HuH-7 (cell line): ENCODE measurements at regions not wholly inside any gene's neighbourhood (a gene's known extent, or its start where the extent isn't known, plus 50 kb on each side); places are given as distances from the start of the nearest gene placed in this dataset.
"Not testable (repeated sequence)": the region's sequence is repeated elsewhere in the genome, so short reads cannot be mapped to it uniquely, and the experiment has no call there.

Experiments
- DNase-seq: peaks from one replicate; pipeline ENCODE4 v3.0.0; 2011; ENCODE audit warnings: low spot score

- no peak for DNase-seq
Observed at GRCh38 chr10:125451319-125451718, 231.6 kb downstream of the TEX36 start.

GRCh38 chr10:125450218-125450617 is 232.7 kb downstream of the TEX36 start:
- no peak for DNase-seq

GRCh38 chr10:125449571-125449970 is 233.4 kb downstream of the TEX36 start:
- no peak for DNase-seq

GRCh38 chr10:125448596-125448995 is 234.4 kb downstream of the TEX36 start:
- DNase-seq: peak; percentile 30

- no peak for DNase-seq
Observed at GRCh38 chr10:125444790-125445189, 238.2 kb downstream of the TEX36 start.

- no peak for DNase-seq
Observed at GRCh38 chr10:125442856-125443540, 240.0 kb downstream of the TEX36 start.

- DNase-seq: no peak
Observed at GRCh38 chr10:125441151-125441550, 241.8 kb downstream of the TEX36 start.

- DNase-seq: no peak
Observed at GRCh38 chr10:125431149-125431548, 251.8 kb downstream of the TEX36 start.

- DNase-seq: no peak
Observed at GRCh38 chr10:125428054-125428453, 254.9 kb downstream of the TEX36 start.

- no peak for DNase-seq
Observed at GRCh38 chr10:125424191-125424847, 258.6 kb downstream of the TEX36 start.

- DNase-seq: no peak
Observed at GRCh38 chr10:125423569-125423968, 259.4 kb downstream of the TEX36 start.

- DNase-seq: no peak
Observed at GRCh38 chr10:125419831-125420230, 259.5 kb upstream of the CTBP2 start.

GRCh38 chr10:125419146-125419545 is 258.8 kb upstream of the CTBP2 start:
- no peak for DNase-seq

GRCh38 chr10:125417605-125418004 is 257.2 kb upstream of the CTBP2 start:
- no peak for DNase-seq

- DNase-seq: no peak
Observed at GRCh38 chr10:125415964-125416363, 255.6 kb upstream of the CTBP2 start.

GRCh38 chr10:125415006-125415633 is 254.8 kb upstream of the CTBP2 start:
- DNase-seq: no peak

- no peak for DNase-seq
Observed at GRCh38 chr10:125411724-125412123, 251.4 kb upstream of the CTBP2 start.

- DNase-seq: no peak
Observed at GRCh38 chr10:125409756-125410155, 249.4 kb upstream of the CTBP2 start.

GRCh38 chr10:125407557-125407956 is 247.2 kb upstream of the CTBP2 start:
- DNase-seq: no peak

- DNase-seq: no peak
Observed at GRCh38 chr10:125407000-125407502, 246.7 kb upstream of the CTBP2 start.

GRCh38 chr10:125404902-125405301 is 244.5 kb upstream of the CTBP2 start:
- DNase-seq: not testable (repeated sequence)

- DNase-seq: no peak
Observed at GRCh38 chr10:125401462-125401861, 241.1 kb upstream of the CTBP2 start.

GRCh38 chr10:125399289-125399688 is 238.9 kb upstream of the CTBP2 start:
- DNase-seq: no peak
